ENCODE measurements at regions not wholly inside any gene's neighbourhood (a gene's known extent, or its start where the extent isn't known, plus 50 kb on each side); places are given as distances from the start of the nearest gene placed in this dataset.

GRCh38 chr2:144279165-144279564 lies 240.8 kb downstream of the ZEB2 start:
- no peak for DNase-seq

GRCh38 chr2:144277622-144278354 lies 242.1 kb downstream of the ZEB2 start:
- no peak for DNase-seq

GRCh38 chr2:144275340-144275739 lies 244.6 kb downstream of the ZEB2 start:
- DNase-seq = no peak

GRCh38 chr2:144274131-144274530 lies 245.8 kb downstream of the ZEB2 start:
- no peak for DNase-seq

GRCh38 chr2:144270951-144271350 lies 249.0 kb downstream of the ZEB2 start:
- DNase-seq = no peak

GRCh38 chr2:144268036-144268678 lies 251.8 kb downstream of the ZEB2 start:
- no peak for DNase-seq

- DNase-seq = no peak
These were observed 252.7 kb downstream of the ZEB2 start for GRCh38 chr2:144267239-144267638.

GRCh38 chr2:144265654-144266053 lies 254.3 kb downstream of the ZEB2 start:
- DNase-seq = no peak

- DNase-seq = no peak
These were observed 258.0 kb downstream of the ZEB2 start for GRCh38 chr2:144261966-144262365.

GRCh38 chr2:144261336-144261735 lies 258.6 kb downstream of the ZEB2 start:
- no peak for DNase-seq

GRCh38 chr2:144259332-144259731 lies 260.6 kb downstream of the ZEB2 start:
- no peak for DNase-seq

GRCh38 chr2:144258154-144258553 lies 261.8 kb downstream of the ZEB2 start:
- DNase-seq = no peak

GRCh38 chr2:144256996-144257707 lies 262.8 kb downstream of the ZEB2 start:
- DNase-seq = no peak

GRCh38 chr2:144254342-144255235 lies 265.3 kb downstream of the ZEB2 start:
- DNase-seq = no peak

- no peak for DNase-seq
These were observed 266.2 kb downstream of the ZEB2 start for GRCh38 chr2:144253743-144254142.

- DNase-seq = no peak
These were observed 267.2 kb downstream of the ZEB2 start for GRCh38 chr2:144252694-144253093.

GRCh38 chr2:144249035-144249637 lies 270.8 kb downstream of the ZEB2 start:
- no peak for DNase-seq

- DNase-seq = no peak
These were observed 271.4 kb downstream of the ZEB2 start for GRCh38 chr2:144248350-144249034.

- no peak for DNase-seq
These were observed 275.0 kb downstream of the ZEB2 start for GRCh38 chr2:144244938-144245337.

GRCh38 chr2:144242311-144242710 lies 277.6 kb downstream of the ZEB2 start:
- DNase-seq = no peak

- DNase-seq = no peak
These were observed 278.1 kb downstream of the ZEB2 start for GRCh38 chr2:144241801-144242200.

Measured in islet precursor cell (in vitro differentiated cells).